ENCODE measurements at regions not wholly inside any gene's neighbourhood (a gene's known extent, or its start where the extent isn't known, plus 50 kb on each side); places are given as distances from the start of the nearest gene placed in this dataset.
A peak's percentile ranks its signal among the peaks of the same experiment; 100 is the strongest.

GRCh38 chr2:134118279-134119116, 135.4 kb upstream of the MGAT5 start (continued):
- TF ChIP-seq TFAP4 (CRISPR knock-in tag; IDR thresholded peaks at IDR 0.05; ENCODE audit: borderline replicate concordance), result peak; percentile 98
- TF ChIP-seq ZKSCAN1 (IDR thresholded peaks at IDR 0.05; ENCODE audit: low read depth, low read length), result peak; percentile 36; the same call in 1 of the 2 replicates
- peak; percentile 95 to 99 for TF ChIP-seq ARNT (IDR thresholded peaks at IDR 0.05)
- TF ChIP-seq GTF2F1 (IDR thresholded peaks at IDR 0.05; ENCODE audit: low read depth, low read length), result no peak
- TF ChIP-seq ATF3 (IDR thresholded peaks at IDR 0.05), result peak; percentile 87
- TF ChIP-seq ATF3 (CRISPR knock-in tag; conservative IDR thresholded peaks at IDR 0.05), result peak; percentile 81; the same call in 1 of the 2 replicates
- peak; percentile 43; the same call in 1 of the 2 replicates for TF ChIP-seq ZBTB9 (CRISPR knock-in tag; IDR thresholded peaks at IDR 0.05)
- peak; percentile 71 for TF ChIP-seq MEF2A (IDR thresholded peaks at IDR 0.05; ENCODE audit: control insufficient read depth, low read depth, low read length)
- no peak for TF ChIP-seq ZNF140 (CRISPR knock-in tag; IDR thresholded peaks at IDR 0.05)
- TF ChIP-seq NR2C1 (IDR thresholded peaks at IDR 0.05), result 0 out of 2 replicates have a peak, but pooled peaks have one; percentile 22
- TF ChIP-seq NR2C1 (tag; IDR thresholded peaks at IDR 0.05), result peak; percentile 63
- TF ChIP-seq DACH1 (IDR thresholded peaks at IDR 0.05; ENCODE audit: partially characterized antibody), result peak; percentile 94
- peak; percentile 96 for TF ChIP-seq CBFA2T2 (conservative IDR thresholded peaks at IDR 0.05)
- TF ChIP-seq ZBTB12 (CRISPR knock-in tag; IDR thresholded peaks at IDR 0.05), result no peak
- no peak for TF ChIP-seq HNRNPUL1 (IDR thresholded peaks at IDR 0.05; ENCODE audit: low read length)
- TF ChIP-seq MAFK (IDR thresholded peaks at IDR 0.05; ENCODE audit: low read length), result peak; percentile 95
- peak; percentile 97 for TF ChIP-seq BCOR (IDR thresholded peaks at IDR 0.05)
- TF ChIP-seq ZNF830 (CRISPR knock-in tag; IDR thresholded peaks at IDR 0.05), result no peak
- peak; percentile 71; the same call in 1 of the 2 replicates for TF ChIP-seq SPI1 (IDR thresholded peaks at IDR 0.05; ENCODE audit: borderline replicate concordance, low read depth, low read length)
- no peak for TF ChIP-seq NFYB (IDR thresholded peaks at IDR 0.05; ENCODE audit: extremely low read depth, insufficient read length)
- TF ChIP-seq HMGN3 (IDR thresholded peaks at IDR 0.05; ENCODE audit: borderline replicate concordance, extremely low read depth, insufficient read length, low read depth, low read length), result peak; percentile 85
- no peak for TF ChIP-seq ZNF280B (CRISPR knock-in tag; IDR thresholded peaks at IDR 0.05)
- peak; percentile 89 for TF ChIP-seq NCOA1 (IDR thresholded peaks at IDR 0.05; ENCODE audit: low read depth)
- TF ChIP-seq NRF1 (conservative IDR thresholded peaks at IDR 0.05 in 1 of 2, IDR thresholded peaks at IDR 0.05 in 1 of 2), result peak; percentile 62 to 63
- no peak for TF ChIP-seq CAMTA2 (CRISPR knock-in tag; conservative IDR thresholded peaks at IDR 0.05)
